ENCODE measurements at regions not wholly inside any gene's neighbourhood (a gene's known extent, or its start where the extent isn't known, plus 50 kb on each side); places are given as distances from the start of the nearest gene placed in this dataset.

DNA sequence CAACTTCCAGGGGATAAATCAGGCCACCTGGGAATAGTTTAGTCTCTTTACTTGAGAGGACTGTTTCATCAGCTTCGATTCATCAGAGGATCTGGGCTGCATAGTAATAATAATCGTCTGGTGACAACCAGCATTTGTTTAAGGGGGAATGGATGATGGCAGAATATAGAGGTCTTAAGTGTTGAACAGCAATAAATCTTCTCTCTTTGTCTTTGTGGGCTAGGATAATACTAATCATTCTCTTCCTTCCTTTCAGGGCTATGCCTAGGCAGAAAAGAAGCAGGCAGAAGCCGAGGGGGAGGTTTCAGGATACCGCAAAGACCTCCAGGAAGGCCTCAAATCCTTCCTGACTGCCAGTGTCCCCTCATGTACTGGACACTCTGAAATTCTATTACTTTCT lies 150.4 kb upstream of the GAREM1 start:
- H3K4me3 ChIP-seq (ENCODE audit: low read depth, poor library complexity, severe bottlenecking), result no peak overlapping the region
- WGBS, 2 donors, result 53 to 64% methylated on average over 4 of the region's 4 CpGs
- intact Hi-C loops (cut with DNase I; ENCODE audit: low total_unique reads), result no loop called here

DNA sequence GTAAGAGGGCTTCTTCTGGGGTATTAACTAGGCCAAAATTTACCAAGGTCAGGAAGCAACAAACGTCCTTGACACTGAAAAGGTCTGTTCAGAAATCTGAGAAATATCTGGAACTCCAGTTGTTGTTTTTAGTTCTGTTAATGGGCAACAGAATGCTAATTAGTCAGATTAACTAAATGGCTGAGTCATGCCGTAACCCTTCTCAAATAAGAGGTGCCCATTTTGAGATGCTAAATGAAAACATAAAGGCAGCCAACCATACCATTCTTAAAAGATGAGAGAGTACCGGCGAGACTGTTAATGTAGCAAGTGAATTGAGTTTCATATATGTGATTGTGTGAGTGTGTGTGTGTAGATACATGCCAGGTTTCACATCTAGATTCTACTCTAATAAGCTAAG lies 147.9 kb upstream of the GAREM1 start:
- WGBS, 2 donors, result 85 to 87% methylated on average over 4 of the region's 4 CpGs
- no peak overlapping the region for H3K4me3 ChIP-seq (ENCODE audit: low read depth, poor library complexity, severe bottlenecking)
- no peak for DNase-seq (ENCODE audit: low spot score in 2 of 2)
- no peak for TF ChIP-seq POLR2A (IDR thresholded peaks at IDR 0.05)
- TF ChIP-seq, protein P1, sequence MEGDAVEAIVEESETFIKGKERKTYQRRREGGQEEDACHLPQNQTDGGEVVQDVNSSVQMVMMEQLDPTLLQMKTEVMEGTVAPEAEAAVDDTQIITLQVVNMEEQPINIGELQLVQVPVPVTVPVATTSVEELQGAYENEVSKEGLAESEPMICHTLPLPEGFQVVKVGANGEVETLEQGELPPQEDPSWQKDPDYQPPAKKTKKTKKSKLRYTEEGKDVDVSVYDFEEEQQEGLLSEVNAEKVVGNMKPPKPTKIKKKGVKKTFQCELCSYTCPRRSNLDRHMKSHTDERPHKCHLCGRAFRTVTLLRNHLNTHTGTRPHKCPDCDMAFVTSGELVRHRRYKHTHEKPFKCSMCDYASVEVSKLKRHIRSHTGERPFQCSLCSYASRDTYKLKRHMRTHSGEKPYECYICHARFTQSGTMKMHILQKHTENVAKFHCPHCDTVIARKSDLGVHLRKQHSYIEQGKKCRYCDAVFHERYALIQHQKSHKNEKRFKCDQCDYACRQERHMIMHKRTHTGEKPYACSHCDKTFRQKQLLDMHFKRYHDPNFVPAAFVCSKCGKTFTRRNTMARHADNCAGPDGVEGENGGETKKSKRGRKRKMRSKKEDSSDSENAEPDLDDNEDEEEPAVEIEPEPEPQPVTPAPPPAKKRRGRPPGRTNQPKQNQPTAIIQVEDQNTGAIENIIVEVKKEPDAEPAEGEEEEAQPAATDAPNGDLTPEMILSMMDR (IDR thresholded peaks at IDR 0.05), result no peak
- intact Hi-C loops (cut with DNase I; ENCODE audit: low total_unique reads), result no loop called here

More for the DNA sequence above, 150.4 kb upstream of the GAREM1 start:
- DNase-seq (ENCODE audit: low spot score in 2 of 2), result no peak
- TF ChIP-seq, protein P1 (IDR thresholded peaks at IDR 0.05), result no peak
- no peak for TF ChIP-seq POLR2A (IDR thresholded peaks at IDR 0.05)

DNA sequence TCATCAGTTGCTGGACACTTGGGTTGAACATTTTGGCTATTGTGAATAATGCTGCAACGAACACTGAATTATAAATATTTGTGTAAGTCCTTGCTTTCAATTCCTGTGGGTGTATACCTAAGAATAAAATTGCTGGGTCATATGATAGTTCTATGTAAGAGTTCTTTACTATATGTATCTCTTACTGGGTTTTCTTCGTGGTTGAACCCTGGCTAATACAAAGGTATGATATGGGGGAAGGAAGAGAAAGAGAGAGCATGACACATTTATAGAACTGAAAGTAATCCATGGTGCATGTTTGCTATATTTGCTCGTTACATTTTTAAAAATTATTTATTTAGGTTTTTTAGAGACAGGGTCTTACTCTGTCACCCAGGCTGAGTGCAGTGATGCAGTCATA lies 143.1 kb upstream of the GAREM1 start:
- intact Hi-C loops (cut with DNase I; ENCODE audit: low total_unique reads), result no loop called here
- TF ChIP-seq, protein P1 (IDR thresholded peaks at IDR 0.05), result no peak
- no peak for TF ChIP-seq POLR2A (IDR thresholded peaks at IDR 0.05)
- no peak overlapping the region for H3K4me3 ChIP-seq (ENCODE audit: low read depth, poor library complexity, severe bottlenecking)
- WGBS, 2 donors, result 80 to 88% methylated on average over 3 of the region's 3 CpGs
- DNase-seq (ENCODE audit: low spot score in 2 of 2), result no peak

DNA sequence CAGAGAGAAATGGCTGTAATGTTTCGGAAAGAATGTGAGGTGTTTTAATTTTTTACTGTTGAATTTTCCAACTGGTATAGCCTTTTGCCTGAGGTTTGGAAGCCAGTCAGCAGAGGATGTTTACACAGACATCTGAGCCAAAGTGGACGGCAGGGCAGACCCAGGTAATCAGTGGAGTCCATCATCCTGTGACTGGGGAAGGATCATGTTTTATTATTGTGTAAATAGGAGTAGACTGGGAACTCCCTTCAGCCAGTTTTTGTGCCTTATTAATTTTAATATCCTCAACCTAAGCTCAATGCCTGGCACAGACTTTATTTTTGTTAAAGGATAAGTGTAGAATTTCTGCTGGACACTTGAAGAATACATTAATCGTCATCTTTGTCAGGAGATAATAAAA lies 142.0 kb upstream of the GAREM1 start:
- WGBS, 2 donors, result 61 to 63% methylated on average over 3 of the region's 3 CpGs
- DNase-seq (ENCODE audit: low spot score in 2 of 2), result no peak
- no peak for TF ChIP-seq POLR2A (IDR thresholded peaks at IDR 0.05)
- TF ChIP-seq, protein P1 (IDR thresholded peaks at IDR 0.05), result no peak
- intact Hi-C loops (cut with DNase I; ENCODE audit: low total_unique reads), result no loop called here
- no peak overlapping the region for H3K4me3 ChIP-seq (ENCODE audit: low read depth, poor library complexity, severe bottlenecking)

DNA sequence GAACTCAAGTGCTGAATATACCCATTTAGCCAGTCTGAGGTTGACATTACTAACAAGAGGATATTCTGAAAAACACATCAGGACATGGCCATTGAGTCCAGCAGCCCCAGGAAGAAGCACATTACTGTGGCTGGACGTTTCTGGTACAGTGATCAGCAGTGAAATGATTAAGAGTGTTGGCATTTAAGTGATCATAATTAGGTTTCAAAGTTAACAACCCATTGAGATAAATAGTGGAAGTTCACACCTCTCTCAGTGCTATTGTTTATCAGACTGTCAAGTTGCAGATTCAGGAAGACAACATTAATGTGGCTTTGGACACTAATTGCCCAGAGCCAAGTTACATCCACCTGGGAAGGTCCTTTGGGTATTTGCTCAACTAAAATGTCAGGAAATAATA lies 139.5 kb upstream of the GAREM1 start:
- H3K4me3 ChIP-seq (ENCODE audit: low read depth, poor library complexity, severe bottlenecking), result no peak overlapping the region
- DNase-seq (ENCODE audit: low spot score in 2 of 2), result no peak
- WGBS, 2 donors, result 14 to 29% methylated on average over 1 of the region's 1 CpG
- no peak for TF ChIP-seq POLR2A (IDR thresholded peaks at IDR 0.05)
- TF ChIP-seq, protein P1 (IDR thresholded peaks at IDR 0.05), result no peak
- intact Hi-C loops (cut with DNase I; ENCODE audit: low total_unique reads), result no loop called here

DNA sequence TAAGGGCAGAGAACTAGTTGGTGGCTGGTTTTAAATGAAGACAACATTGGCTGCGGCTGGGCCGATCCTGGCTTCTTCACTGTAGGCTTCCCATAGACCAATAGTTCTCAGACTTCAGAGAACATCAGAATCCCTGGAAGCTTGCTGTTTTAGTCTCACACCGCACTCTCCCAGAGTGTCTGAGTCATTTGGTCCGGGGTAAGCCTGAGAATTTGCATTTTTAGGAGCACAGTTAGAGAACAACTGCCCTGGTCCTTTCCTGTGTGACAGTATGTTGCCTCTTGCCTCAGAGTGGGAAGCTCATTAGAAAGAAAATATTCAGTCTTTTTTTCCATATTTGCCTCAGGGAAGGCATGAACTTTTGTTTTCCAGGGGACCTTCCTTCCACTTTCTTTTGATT lies 137.1 kb upstream of the GAREM1 start:
- TF ChIP-seq POLR2A (IDR thresholded peaks at IDR 0.05), result no peak
- TF ChIP-seq, protein P1 (IDR thresholded peaks at IDR 0.05), result no peak
- 80 to 81% methylated on average over 4 of the region's 4 CpGs for WGBS, 2 donors
- H3K4me3 ChIP-seq (ENCODE audit: low read depth, poor library complexity, severe bottlenecking), result no peak overlapping the region
- intact Hi-C loops (cut with DNase I; ENCODE audit: low total_unique reads), result no loop called here
- no peak for DNase-seq (ENCODE audit: low spot score in 2 of 2)
